SH-SY5Y (cell line): ENCODE measurements at regions not wholly inside any gene's neighbourhood (a gene's known extent, or its start where the extent isn't known, plus 50 kb on each side); places are given as distances from the start of the nearest gene placed in this dataset.

Source experiments
- GATA2 ChIP-seq: IDR thresholded peaks from 2 replicates; pipeline ENCODE4 v1.6.1; 2011; ENCODE audit warnings: mild to moderate bottlenecking, low read depth, low read length
- GATA3 ChIP-seq: IDR thresholded peaks from 2 replicates; pipeline ENCODE4 v1.6.1; 2011; ENCODE audit warnings: low read depth, mild to moderate bottlenecking, low read length, moderate library complexity

- TF ChIP-seq GATA3 (no peak), GATA2 (no peak)
These were observed 208.1 kb upstream of the PPP3CA start for GRCh38 chr4:101555341-101555880.
